GM12878 (cell line): ENCODE measurements at regions not wholly inside any gene's neighbourhood (a gene's known extent, or its start where the extent isn't known, plus 50 kb on each side); places are given as distances from the start of the nearest gene placed in this dataset.

Experiments used
- ATAC-seq: fragments of 200-7000 bp; cut with Tn5 transposase; 3 replicates; pipeline ENCODE4 v1.9.1; 2020; ENCODE audit warnings: mild to moderate bottlenecking, moderate library complexity
- BruUV-seq: library from RNA; stranded (reverse); fragments of 400-500 nt; replicated peaks from 2 replicates; lab custom pipeline; 2021; lab: Mats Ljungman, UMichigan
- CTCF ChIA-PET: fragments of 300-600 bp; sonication (Branson Sonifier 250); formaldehyde crosslinking; extraction: SDS; loops from one replicate; lab custom pipeline; 2021; ENCODE audit warnings: inconsistent platforms; lab: Yijun Ruan, JAX
- POLR2A ChIA-PET: fragments of 350-600 bp; formaldehyde crosslinking; extraction: SDS; loops from one replicate; lab custom pipeline; 2021; ENCODE audit warnings: inconsistent platforms; lab: Charles Lee
- RAD21 ChIA-PET: fragments of 300-600 bp; sonication (Branson Sonifier 250); formaldehyde crosslinking; loops from one replicate; lab custom pipeline; 2023; ENCODE audit warnings: antibody characterized with exemption; ENCODE audit not compliant: unreplicated experiment; lab: Charles Lee
- SMC1A ChIA-PET: fragments of 300-600 bp; sonication (Branson Sonifier 250); formaldehyde crosslinking; loops from one replicate; lab custom pipeline; 2023; ENCODE audit not compliant: unreplicated experiment, uncharacterized antibody; lab: Charles Lee
- DNase-seq: peaks from one replicate; pipeline ENCODE4 v3.0.0-alpha.2; 2011; ENCODE audit warnings: low read depth, low spot score
- FAIRE-seq: peaks from 3 replicates; lab custom pipeline; 2011; peaks lifted over from hg19 to GRCh38; lab: Jason Lieb, UNC
- H2AFZ ChIP-seq: 2 replicates; pipeline ENCODE4 v1.6.0; 2011; ENCODE audit warnings: low read depth, low read length, control low read depth; ENCODE audit not compliant: control insufficient read depth
- H3K27ac ChIP-seq: 2 replicates; pipeline ENCODE4 v1.5.1; 2011; ENCODE audit warnings: control low read depth; ENCODE audit not compliant: control insufficient read depth, insufficient read depth
- H3K27me3 ChIP-seq, 2 experiments: replicated peaks in 1 of 2; 2 replicates each; pipeline versions ENCODE4 v1.6.0 to v1.6.1; 2011; ENCODE audit warnings: low read length in 1 of 2; ENCODE audit not compliant: control insufficient read depth in 2 of 2, insufficient read depth in 2 of 2
- H3K36me3 ChIP-seq, 2 experiments: 2 replicates each; pipeline ENCODE4 v1.5.1; 2011; ENCODE audit warnings: low read length in 1 of 2; ENCODE audit not compliant: control insufficient read depth in 2 of 2, insufficient read depth in 2 of 2
- H3K4me1 ChIP-seq: 2 replicates; pipeline ENCODE4 v1.6.1; 2011; ENCODE audit warnings: mild to moderate bottlenecking, low read length, moderate library complexity, mixed read lengths; ENCODE audit not compliant: control insufficient read depth, insufficient read depth
- H3K4me2 ChIP-seq: 2 replicates; pipeline ENCODE4 v1.6.0; 2011; ENCODE audit warnings: control low read depth; ENCODE audit not compliant: control insufficient read depth, insufficient read depth
- H3K4me3 ChIP-seq: fragments of 200-600 bp; sonication (generic); 2 replicates; pipeline ENCODE4 v1.5.1; 2016
- H3K79me2 ChIP-seq: 2 replicates; pipeline ENCODE4 v1.6.0; 2011; ENCODE audit warnings: low read length; ENCODE audit not compliant: control insufficient read depth, insufficient read depth
- H3K9ac ChIP-seq: 2 replicates; pipeline ENCODE4 v1.8.0; 2011; ENCODE audit warnings: low read length, control low read depth, mixed read lengths; ENCODE audit not compliant: control insufficient read depth, insufficient read depth
- H3K9me3 ChIP-seq: replicated peaks from 3 replicates; pipeline ENCODE4 v1.5.1; 2011; ENCODE audit warnings: mild to moderate bottlenecking, low read length; ENCODE audit not compliant: control insufficient read depth, insufficient read depth
- H4K20me1 ChIP-seq: 2 replicates; pipeline ENCODE4 v1.6.0; 2011; ENCODE audit not compliant: control insufficient read depth, insufficient read depth
- BHLHE40 ChIP-seq, 2 experiments: fragments of 450-650 bp in 1 of 2; IDR thresholded peaks; 2 replicates each; pipeline ENCODE4 v1.6.1; 2011 to 2017; ENCODE audit warnings: low read depth in 2 of 2, borderline replicate concordance in 1 of 2, improper control_type of control experiment in 1 of 2, low read length in 1 of 2, mild to moderate bottlenecking in 1 of 2
- ETV6 ChIP-seq, 2 experiments: fragments of 450-650 bp in 1 of 2; IDR thresholded peaks in 1 of 2; conservative IDR thresholded peaks in 1 of 2; 2 replicates each; pipeline ENCODE4 v1.6.1; 2014; ENCODE audit warnings: antibody characterized with exemption in 1 of 2, borderline replicate concordance in 1 of 2, low read depth in 1 of 2, mild to moderate bottlenecking in 1 of 2, moderate library complexity in 1 of 2
- HDGF ChIP-seq: fragments of 450-650 bp; IDR thresholded peaks from 2 replicates; pipeline ENCODE4 v1.6.1; 2016; ENCODE audit warnings: antibody characterized with exemption
- JUNB ChIP-seq: IDR thresholded peaks from 2 replicates; pipeline ENCODE4 v1.6.1; 2016; ENCODE audit warnings: antibody characterized with exemption, mild to moderate bottlenecking
- NRF1 ChIP-seq: conservative IDR thresholded peaks from 2 replicates; pipeline ENCODE4 v1.6.1; 2011; ENCODE audit warnings: mild to moderate bottlenecking, low read depth, low read length, improper control_type of control experiment
- RAD21 ChIP-seq: IDR thresholded peaks from 2 replicates; pipeline ENCODE4 v1.6.1; 2011; ENCODE audit warnings: mild to moderate bottlenecking, low read depth, low read length, moderate library complexity; ENCODE audit not compliant: insufficient read depth
- SPI1 ChIP-seq: IDR thresholded peaks from 2 replicates; pipeline ENCODE4 v1.6.1; 2011; ENCODE audit warnings: low read depth, mild to moderate bottlenecking, low read length, moderate library complexity, borderline replicate concordance; ENCODE audit not compliant: insufficient read depth
- TAF1 ChIP-seq: IDR thresholded peaks from 2 replicates; pipeline ENCODE4 v1.6.1; 2011; ENCODE audit warnings: mild to moderate bottlenecking, low read depth, low read length, borderline replicate concordance
- ZNF24 ChIP-seq: fragments of 450-650 bp; IDR thresholded peaks from 2 replicates; pipeline ENCODE4 v1.6.1; 2017; ENCODE audit warnings: antibody characterized with exemption, mild to moderate bottlenecking
- WGBS: methylation state at CpG from one replicate; pipeline ENCODE4 v1.1.6; 2016; ENCODE audit warnings: low lambda C conversion rate; ENCODE audit not compliant: insufficient replicate concordance, insufficient coverage; ENCODE audit errors: missing lambda C conversion rate; 5-methylcytosine and 5-hydroxymethylcytosine counted together
- in situ Hi-C: fragments of 300-500 bp; cut with MboI; formaldehyde crosslinking; loops from 9 replicates; pipeline ENCODE4 v1.14.3; 2018; ENCODE audit warnings: mixed read lengths
- intact Hi-C: fragments of 100-400 bp; cut with micrococcal nuclease; formaldehyde crosslinking; loops from one replicate; pipeline ENCODE4 v1.14.2; 2022; ENCODE audit not compliant: unreplicated experiment
- TF ChIP-seq, protein P1 (sequence below): fragments of 450-650 bp; IDR thresholded peaks from 2 replicates; pipeline ENCODE4 v1.6.1; 2017; ENCODE audit warnings: antibody characterized with exemption, mild to moderate bottlenecking, moderate library complexity
- TF ChIP-seq, protein P2 (sequence below): IDR thresholded peaks from 2 replicates; pipeline ENCODE4 v1.6.1; 2012; ENCODE audit warnings: mild to moderate bottlenecking, low read depth, low read length
- TF ChIP-seq, protein P3 (sequence below): fragments of 450-650 bp; IDR thresholded peaks from 2 replicates; pipeline ENCODE4 v1.6.1; 2017; ENCODE audit warnings: mild to moderate bottlenecking, low read depth, inconsistent platforms; ENCODE audit not compliant: poor library complexity, severe bottlenecking

DNA sequence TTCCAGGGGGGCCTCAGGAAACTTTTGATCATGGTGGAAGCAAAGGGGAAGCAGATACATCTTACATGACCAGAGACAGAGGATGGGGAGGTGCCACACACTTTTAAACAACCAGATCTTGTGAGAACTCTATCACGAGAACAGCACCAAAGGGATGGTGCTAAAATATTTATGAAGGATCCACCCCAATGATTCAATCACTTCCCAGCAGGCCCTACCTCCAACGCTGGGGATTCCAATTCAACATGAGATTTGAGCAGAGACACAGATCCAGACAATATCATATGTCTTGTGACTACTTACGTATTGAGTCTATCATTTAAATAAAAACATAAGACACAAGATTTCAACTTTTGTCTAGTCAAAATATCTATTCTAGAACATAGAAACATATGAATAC, 351.9 kb downstream of the EPM2A start:
- intact Hi-C loops: no loop called here
- POLR2A ChIA-PET: interaction anchor here (1.2 kb wide), 1 partner anchor 11 kb away, joined by 3 read pairs; no protein-coding TSS in a partner anchor
- SMC1A ChIA-PET: interaction anchor here (1.1 kb wide), 1 partner anchor 11 kb away, joined by 3 read pairs; no protein-coding TSS in a partner anchor
- DNase-seq (no peak), FAIRE-seq (no peak), ATAC-seq (no peak)
- no peaks in the 10 kb centered on the region for H3K4me1 ChIP-seq
- no TSS peak for BruUV-seq
- no peak overlapping the region for H3K4me3 ChIP-seq
- no peaks in the 10 kb centered on the region; a peak in 2 of 4 replicates for H3K27me3 ChIP-seq
- H3K36me3 ChIP-seq: no peaks in the 10 kb centered on the region
- H3K4me2 ChIP-seq: no peak overlapping the region
- H2AFZ ChIP-seq: no peak overlapping the region
- H3K9me3 ChIP-seq: no peaks in the 10 kb centered on the region
- CTCF ChIA-PET: no interaction called here
- in situ Hi-C loops: no loop called here
- no peak overlapping the region for H3K27ac ChIP-seq
- H3K9ac ChIP-seq: no peak overlapping the region
- WGBS: 42% methylated on average over 3 of the region's 3 CpGs
- RAD21 ChIA-PET: no interaction called here
- H4K20me1 ChIP-seq: no peaks in the 10 kb centered on the region
- no peaks in the 10 kb centered on the region for H3K79me2 ChIP-seq
- TF ChIP-seq SPI1: no peak
- TF ChIP-seq, protein P1, sequence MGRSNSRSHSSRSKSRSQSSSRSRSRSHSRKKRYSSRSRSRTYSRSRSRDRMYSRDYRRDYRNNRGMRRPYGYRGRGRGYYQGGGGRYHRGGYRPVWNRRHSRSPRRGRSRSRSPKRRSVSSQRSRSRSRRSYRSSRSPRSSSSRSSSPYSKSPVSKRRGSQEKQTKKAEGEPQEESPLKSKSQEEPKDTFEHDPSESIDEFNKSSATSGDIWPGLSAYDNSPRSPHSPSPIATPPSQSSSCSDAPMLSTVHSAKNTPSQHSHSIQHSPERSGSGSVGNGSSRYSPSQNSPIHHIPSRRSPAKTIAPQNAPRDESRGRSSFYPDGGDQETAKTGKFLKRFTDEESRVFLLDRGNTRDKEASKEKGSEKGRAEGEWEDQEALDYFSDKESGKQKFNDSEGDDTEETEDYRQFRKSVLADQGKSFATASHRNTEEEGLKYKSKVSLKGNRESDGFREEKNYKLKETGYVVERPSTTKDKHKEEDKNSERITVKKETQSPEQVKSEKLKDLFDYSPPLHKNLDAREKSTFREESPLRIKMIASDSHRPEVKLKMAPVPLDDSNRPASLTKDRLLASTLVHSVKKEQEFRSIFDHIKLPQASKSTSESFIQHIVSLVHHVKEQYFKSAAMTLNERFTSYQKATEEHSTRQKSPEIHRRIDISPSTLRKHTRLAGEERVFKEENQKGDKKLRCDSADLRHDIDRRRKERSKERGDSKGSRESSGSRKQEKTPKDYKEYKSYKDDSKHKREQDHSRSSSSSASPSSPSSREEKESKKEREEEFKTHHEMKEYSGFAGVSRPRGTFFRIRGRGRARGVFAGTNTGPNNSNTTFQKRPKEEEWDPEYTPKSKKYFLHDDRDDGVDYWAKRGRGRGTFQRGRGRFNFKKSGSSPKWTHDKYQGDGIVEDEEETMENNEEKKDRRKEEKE: no peak
- no peak for TF ChIP-seq NRF1
- TF ChIP-seq, protein P2, sequence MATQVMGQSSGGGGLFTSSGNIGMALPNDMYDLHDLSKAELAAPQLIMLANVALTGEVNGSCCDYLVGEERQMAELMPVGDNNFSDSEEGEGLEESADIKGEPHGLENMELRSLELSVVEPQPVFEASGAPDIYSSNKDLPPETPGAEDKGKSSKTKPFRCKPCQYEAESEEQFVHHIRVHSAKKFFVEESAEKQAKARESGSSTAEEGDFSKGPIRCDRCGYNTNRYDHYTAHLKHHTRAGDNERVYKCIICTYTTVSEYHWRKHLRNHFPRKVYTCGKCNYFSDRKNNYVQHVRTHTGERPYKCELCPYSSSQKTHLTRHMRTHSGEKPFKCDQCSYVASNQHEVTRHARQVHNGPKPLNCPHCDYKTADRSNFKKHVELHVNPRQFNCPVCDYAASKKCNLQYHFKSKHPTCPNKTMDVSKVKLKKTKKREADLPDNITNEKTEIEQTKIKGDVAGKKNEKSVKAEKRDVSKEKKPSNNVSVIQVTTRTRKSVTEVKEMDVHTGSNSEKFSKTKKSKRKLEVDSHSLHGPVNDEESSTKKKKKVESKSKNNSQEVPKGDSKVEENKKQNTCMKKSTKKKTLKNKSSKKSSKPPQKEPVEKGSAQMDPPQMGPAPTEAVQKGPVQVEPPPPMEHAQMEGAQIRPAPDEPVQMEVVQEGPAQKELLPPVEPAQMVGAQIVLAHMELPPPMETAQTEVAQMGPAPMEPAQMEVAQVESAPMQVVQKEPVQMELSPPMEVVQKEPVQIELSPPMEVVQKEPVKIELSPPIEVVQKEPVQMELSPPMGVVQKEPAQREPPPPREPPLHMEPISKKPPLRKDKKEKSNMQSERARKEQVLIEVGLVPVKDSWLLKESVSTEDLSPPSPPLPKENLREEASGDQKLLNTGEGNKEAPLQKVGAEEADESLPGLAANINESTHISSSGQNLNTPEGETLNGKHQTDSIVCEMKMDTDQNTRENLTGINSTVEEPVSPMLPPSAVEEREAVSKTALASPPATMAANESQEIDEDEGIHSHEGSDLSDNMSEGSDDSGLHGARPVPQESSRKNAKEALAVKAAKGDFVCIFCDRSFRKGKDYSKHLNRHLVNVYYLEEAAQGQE: no peak
- no peak for TF ChIP-seq ETV6 (conservative IDR thresholded peaks at IDR 0.05 in 1 of 2, IDR thresholded peaks at IDR 0.05 in 1 of 2; ENCODE audit: borderline replicate concordance in 1 of 2, low read depth in 1 of 2)
- no peak for TF ChIP-seq RAD21
- TF ChIP-seq, protein P3, sequence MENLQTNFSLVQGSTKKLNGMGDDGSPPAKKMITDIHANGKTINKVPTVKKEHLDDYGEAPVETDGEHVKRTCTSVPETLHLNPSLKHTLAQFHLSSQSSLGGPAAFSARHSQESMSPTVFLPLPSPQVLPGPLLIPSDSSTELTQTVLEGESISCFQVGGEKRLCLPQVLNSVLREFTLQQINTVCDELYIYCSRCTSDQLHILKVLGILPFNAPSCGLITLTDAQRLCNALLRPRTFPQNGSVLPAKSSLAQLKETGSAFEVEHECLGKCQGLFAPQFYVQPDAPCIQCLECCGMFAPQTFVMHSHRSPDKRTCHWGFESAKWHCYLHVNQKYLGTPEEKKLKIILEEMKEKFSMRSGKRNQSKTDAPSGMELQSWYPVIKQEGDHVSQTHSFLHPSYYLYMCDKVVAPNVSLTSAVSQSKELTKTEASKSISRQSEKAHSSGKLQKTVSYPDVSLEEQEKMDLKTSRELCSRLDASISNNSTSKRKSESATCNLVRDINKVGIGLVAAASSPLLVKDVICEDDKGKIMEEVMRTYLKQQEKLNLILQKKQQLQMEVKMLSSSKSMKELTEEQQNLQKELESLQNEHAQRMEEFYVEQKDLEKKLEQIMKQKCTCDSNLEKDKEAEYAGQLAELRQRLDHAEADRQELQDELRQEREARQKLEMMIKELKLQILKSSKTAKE: no peak
- no peak for TF ChIP-seq ZNF24
- TF ChIP-seq TAF1: no peak
- no peak for TF ChIP-seq BHLHE40 (IDR thresholded peaks at IDR 0.05; ENCODE audit: borderline replicate concordance in 1 of 2, low read depth in 2 of 2, low read length in 1 of 2)
- no peak for TF ChIP-seq JUNB
- no peak for TF ChIP-seq HDGF
